Stimulated activated CD4-positive, alpha-beta T cell treated with anti-CD3 and anti-CD28 coated beads, Interleukin-1b, Interleukin-23, amount 100 ng/mL, for 24 hours (primary cell): ENCODE measurements at regions not wholly inside any gene's neighbourhood (a gene's known extent, or its start where the extent isn't known, plus 50 kb on each side); places are given as distances from the start of the nearest gene placed in this dataset.
"Not testable (repeated sequence)": the region's sequence is repeated elsewhere in the genome, so short reads cannot be mapped to it uniquely, and the experiment has no call there.

Source experiments
- DNase-seq, 4 experiments: peaks; one replicate each; pipeline ENCODE4 v3.0.0-alpha.2; 2020; ENCODE audit warnings: low read depth in 4 of 4, low spot score in 1 of 4

- no peak for DNase-seq
These were observed 650.2 kb downstream of the SUCLG1 start for GRCh38 chr2:83808878-83809277.

GRCh38 chr2:83802604-83803003 lies 656.5 kb downstream of the SUCLG1 start:
- DNase-seq: no peak

GRCh38 chr2:83795777-83796176 lies 663.3 kb downstream of the SUCLG1 start:
- no peak for DNase-seq

- not testable (repeated sequence) for DNase-seq
These were observed 668.6 kb downstream of the SUCLG1 start for GRCh38 chr2:83790467-83790866.

- not testable (repeated sequence) for DNase-seq
These were observed 669.4 kb downstream of the SUCLG1 start for GRCh38 chr2:83789674-83790073.

- DNase-seq: not testable (repeated sequence)
These were observed 670.0 kb downstream of the SUCLG1 start for GRCh38 chr2:83788938-83789566.

GRCh38 chr2:83787189-83787588 lies 671.9 kb downstream of the SUCLG1 start:
- no peak for DNase-seq

- DNase-seq: no peak
These were observed 672.9 kb downstream of the SUCLG1 start for GRCh38 chr2:83786140-83786539.

GRCh38 chr2:83784947-83785346 lies 674.1 kb downstream of the SUCLG1 start:
- DNase-seq: no peak

- DNase-seq: no peak
These were observed 674.8 kb downstream of the SUCLG1 start for GRCh38 chr2:83784315-83784714.

GRCh38 chr2:83782122-83782521 lies 677.0 kb downstream of the SUCLG1 start:
- DNase-seq: no peak

GRCh38 chr2:83764447-83765005 lies 694.6 kb downstream of the SUCLG1 start:
- no peak for DNase-seq

- DNase-seq: no peak
These were observed 701.8 kb downstream of the SUCLG1 start for GRCh38 chr2:83757329-83757728.

GRCh38 chr2:83756219-83756618 lies 702.9 kb downstream of the SUCLG1 start:
- DNase-seq: no peak

- DNase-seq: no peak
These were observed 711.9 kb downstream of the SUCLG1 start for GRCh38 chr2:83747141-83747540.

- no peak for DNase-seq
These were observed 714.2 kb downstream of the SUCLG1 start for GRCh38 chr2:83744855-83745254.

- no peak for DNase-seq
These were observed 716.8 kb downstream of the SUCLG1 start for GRCh38 chr2:83742117-83742782.

GRCh38 chr2:83730223-83730622 lies 728.9 kb downstream of the SUCLG1 start:
- DNase-seq: no peak

GRCh38 chr2:83725735-83726134 lies 733.3 kb downstream of the SUCLG1 start:
- no peak for DNase-seq

- no peak for DNase-seq
These were observed 753.9 kb downstream of the SUCLG1 start for GRCh38 chr2:83705146-83705545.

GRCh38 chr2:83703598-83703997 lies 755.5 kb downstream of the SUCLG1 start:
- no peak for DNase-seq

GRCh38 chr2:83696838-83697237 lies 762.2 kb downstream of the SUCLG1 start:
- no peak for DNase-seq

GRCh38 chr2:83695530-83695929 lies 763.5 kb downstream of the SUCLG1 start:
- no peak for DNase-seq
